Endothelial cell of umbilical vein (primary cell): ENCODE measurements at regions not wholly inside any gene's neighbourhood (a gene's known extent, or its start where the extent isn't known, plus 50 kb on each side); places are given as distances from the start of the nearest gene placed in this dataset.

Experiments used
- BruUV-seq: library from RNA; stranded (reverse); fragments of 400-500 nt; replicated peaks from 2 replicates; lab custom pipeline; 2021; lab: Mats Ljungman, UMichigan
- CTCF ChIA-PET: fragments of 300-600, 350-600 bp; sonication (Branson Sonifier 250); formaldehyde crosslinking; loops from one replicate; lab custom pipeline; 2021; ENCODE audit warnings: antibody characterized with exemption, inconsistent platforms; lab: Charles Lee
- POLR2A ChIA-PET: fragments of 300-600, 350-600 bp; sonication (Branson Sonifier 250); formaldehyde crosslinking; loops from one replicate; lab custom pipeline; 2021; ENCODE audit warnings: antibody characterized with exemption, inconsistent platforms; lab: Charles Lee
- DNase-seq: peaks from one replicate; pipeline ENCODE4 v3.0.0-alpha.2; 2011; ENCODE audit warnings: low read depth, low spot score
- FAIRE-seq: peaks from 2 replicates; lab custom pipeline; 2011; peaks lifted over from hg19 to GRCh38; lab: Jason Lieb, UNC
- H2AFZ ChIP-seq: 2 replicates; pipeline ENCODE4 v1.6.0; 2012; ENCODE audit warnings: low read depth, low read length, control low read depth, inconsistent platforms
- H3K27ac ChIP-seq: 2 replicates; pipeline ENCODE4 v1.5.1; 2011; ENCODE audit warnings: low read depth, mild to moderate bottlenecking, control low read depth, low read length, moderate library complexity; ENCODE audit not compliant: insufficient read depth
- H3K27me3 ChIP-seq, 2 experiments: 2 replicates each; pipeline versions ENCODE4 v1.6.0 to v1.6.1; 2011; ENCODE audit warnings: low read length in 2 of 2, mixed read lengths in 1 of 2; ENCODE audit not compliant: control insufficient read depth in 2 of 2, insufficient read depth in 2 of 2
- H3K36me3 ChIP-seq, 2 experiments: 2 replicates in 1 of 2; 3 replicates in 1 of 2; pipeline ENCODE4 v1.5.1; 2011; ENCODE audit warnings: low read length in 2 of 2, mild to moderate bottlenecking in 1 of 2, moderate library complexity in 1 of 2; ENCODE audit not compliant: control insufficient read depth in 2 of 2, insufficient read depth in 2 of 2; ENCODE audit errors: extremely low read depth in 1 of 2
- H3K4me1 ChIP-seq: 3 replicates; pipeline ENCODE4 v1.5.1; 2011; ENCODE audit warnings: mild to moderate bottlenecking, low read length; ENCODE audit not compliant: control insufficient read depth, insufficient read depth; ENCODE audit errors: extremely low read depth
- H3K4me2 ChIP-seq: 2 replicates; pipeline ENCODE4 v1.6.1; 2011; ENCODE audit warnings: low read length, control low read depth, mixed read lengths; ENCODE audit not compliant: insufficient read depth
- H3K4me3 ChIP-seq, 3 experiments: fragments of 200-600 bp in 1 of 3; sonication (generic), shearing (Covaris generic) in 1 of 3; replicated peaks in 1 of 3; 2 replicates each; pipeline ENCODE4 v1.5.1; 2011 to 2016; ENCODE audit warnings: control low read depth in 3 of 3, low read length in 3 of 3, mild to moderate bottlenecking in 2 of 3, inconsistent platforms in 1 of 3, low read depth in 1 of 3, moderate library complexity in 1 of 3; ENCODE audit not compliant: insufficient read depth in 1 of 3
- H3K79me2 ChIP-seq: 2 replicates; pipeline ENCODE4 v1.6.0; 2012; ENCODE audit warnings: low read length, inconsistent platforms; ENCODE audit not compliant: control insufficient read depth, insufficient read depth
- H3K9ac ChIP-seq: replicated peaks from 2 replicates; pipeline ENCODE3; 2011; ENCODE audit warnings: low read length, control low read depth; ENCODE audit not compliant: insufficient read depth; ENCODE audit errors: extremely low read depth
- H3K9me1 ChIP-seq: replicated peaks from 3 replicates; pipeline ENCODE4 v1.6.0; 2011; ENCODE audit warnings: mild to moderate bottlenecking, low read length; ENCODE audit not compliant: control insufficient read depth, insufficient read depth; ENCODE audit errors: extremely low read depth
- H3K9me3 ChIP-seq: replicated peaks from 2 replicates; pipeline ENCODE4 v1.5.1; 2012; ENCODE audit warnings: low read length, inconsistent platforms; ENCODE audit not compliant: control insufficient read depth, insufficient read depth
- H4K20me1 ChIP-seq: replicated peaks from 2 replicates; pipeline ENCODE3; 2011; ENCODE audit warnings: mild to moderate bottlenecking, low read length; ENCODE audit not compliant: control insufficient read depth, insufficient read depth; ENCODE audit errors: extremely low read depth
- EZH2 ChIP-seq: IDR thresholded peaks from 2 replicates; pipeline ENCODE4 v1.6.1; 2012; ENCODE audit warnings: borderline replicate concordance, low read depth, mild to moderate bottlenecking, moderate library complexity, low read length, inconsistent platforms; ENCODE audit not compliant: severe bottlenecking
- FOS ChIP-seq: IDR thresholded peaks from 2 replicates; pipeline ENCODE4 v1.6.1; 2011; ENCODE audit warnings: mild to moderate bottlenecking, low read length, moderate library complexity, borderline replicate concordance; ENCODE audit not compliant: insufficient read depth
- GATA2 ChIP-seq: IDR thresholded peaks from 2 replicates; pipeline ENCODE4 v1.7.0; 2011; ENCODE audit warnings: low read depth, mild to moderate bottlenecking, moderate library complexity, mixed read lengths, low read length; ENCODE audit not compliant: insufficient read length, insufficient read depth
- JUN ChIP-seq: IDR thresholded peaks from 2 replicates; pipeline ENCODE4 v1.6.1; 2011; ENCODE audit warnings: borderline replicate concordance, low read depth; ENCODE audit not compliant: insufficient read length, insufficient read depth
- MYC ChIP-seq: IDR thresholded peaks from one replicate; pipeline ENCODE4 v1.6.1; 2011; ENCODE audit warnings: mild to moderate bottlenecking, low read depth, low read length
- POLR2A ChIP-seq: IDR thresholded peaks from 2 replicates; pipeline ENCODE4 v1.6.1; 2012; ENCODE audit warnings: low read depth, mild to moderate bottlenecking, control low read depth, low read length
- POLR2AphosphoS5 ChIP-seq: IDR thresholded peaks from 2 replicates; pipeline ENCODE4 v1.6.1; 2012; ENCODE audit warnings: low read depth, mild to moderate bottlenecking, control low read depth, low read length, moderate library complexity; ENCODE audit not compliant: insufficient read depth
- dilution Hi-C: fragments of 300-500 bp; cut with MboI; formaldehyde crosslinking; loops from one replicate; pipeline ENCODE4 v1.15.0; 2019; ENCODE audit warnings: low sequenced_read_pairs; ENCODE audit not compliant: extremely low pct_ligation_motif_present
- intact Hi-C: fragments of 100-400 bp; cut with micrococcal nuclease; formaldehyde crosslinking; loops from one replicate; pipeline ENCODE4 v1.10.0; 2022
- TF ChIP-seq, protein P1 (sequence below), 2 donors: IDR thresholded peaks; 1 replicate in 1 of 2; 2 replicates in 1 of 2; pipeline ENCODE4 v1.5.1; 2011; ENCODE audit warnings: low read length in 2 of 2, mild to moderate bottlenecking in 2 of 2, moderate library complexity in 2 of 2, control low read depth in 1 of 2, inconsistent platforms in 1 of 2, low read depth in 1 of 2; ENCODE audit not compliant: insufficient read depth in 1 of 2; ENCODE audit errors: extremely low read depth in 1 of 2
- TF ChIP-seq, protein P2 (sequence below): IDR thresholded peaks from 2 replicates; pipeline ENCODE4 v1.6.1; 2011; ENCODE audit not compliant: insufficient read depth, insufficient read length

- H3K27ac ChIP-seq = no peak overlapping the region
- no peak overlapping the region for H3K4me2 ChIP-seq
- H4K20me1 ChIP-seq = no peaks in the 10 kb centered on the region
- dilution Hi-C loops (no loop called here), intact Hi-C loops (no loop called here)
- H3K4me1 ChIP-seq = no peaks in the 10 kb centered on the region
- no peak overlapping the region for H3K4me3 ChIP-seq
- no TSS peak for BruUV-seq
- H3K27me3 ChIP-seq = no peaks in the 10 kb centered on the region
- no peak overlapping the region for H3K9ac ChIP-seq
- no peaks in the 10 kb centered on the region for H3K79me2 ChIP-seq
- POLR2A ChIA-PET = no interaction called here
- H3K9me1 ChIP-seq = no peaks in the 10 kb centered on the region
- peaks cover 5% of the 10 kb centered on the region for H3K9me3 ChIP-seq
- no peak for DNase-seq
- TF ChIP-seq POLR2AphosphoS5 (no peak), EZH2 (no peak), MYC (no peak), JUN (no peak), POLR2A (no peak), FOS (no peak), GATA2 (no peak)
- TF ChIP-seq, protein P1, sequence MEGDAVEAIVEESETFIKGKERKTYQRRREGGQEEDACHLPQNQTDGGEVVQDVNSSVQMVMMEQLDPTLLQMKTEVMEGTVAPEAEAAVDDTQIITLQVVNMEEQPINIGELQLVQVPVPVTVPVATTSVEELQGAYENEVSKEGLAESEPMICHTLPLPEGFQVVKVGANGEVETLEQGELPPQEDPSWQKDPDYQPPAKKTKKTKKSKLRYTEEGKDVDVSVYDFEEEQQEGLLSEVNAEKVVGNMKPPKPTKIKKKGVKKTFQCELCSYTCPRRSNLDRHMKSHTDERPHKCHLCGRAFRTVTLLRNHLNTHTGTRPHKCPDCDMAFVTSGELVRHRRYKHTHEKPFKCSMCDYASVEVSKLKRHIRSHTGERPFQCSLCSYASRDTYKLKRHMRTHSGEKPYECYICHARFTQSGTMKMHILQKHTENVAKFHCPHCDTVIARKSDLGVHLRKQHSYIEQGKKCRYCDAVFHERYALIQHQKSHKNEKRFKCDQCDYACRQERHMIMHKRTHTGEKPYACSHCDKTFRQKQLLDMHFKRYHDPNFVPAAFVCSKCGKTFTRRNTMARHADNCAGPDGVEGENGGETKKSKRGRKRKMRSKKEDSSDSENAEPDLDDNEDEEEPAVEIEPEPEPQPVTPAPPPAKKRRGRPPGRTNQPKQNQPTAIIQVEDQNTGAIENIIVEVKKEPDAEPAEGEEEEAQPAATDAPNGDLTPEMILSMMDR (IDR thresholded peaks at IDR 0.05; ENCODE audit: extremely low read depth in 1 of 2, insufficient read depth in 1 of 2, low read depth in 1 of 2, low read length in 2 of 2) = no peak
- TF ChIP-seq, protein P2, sequence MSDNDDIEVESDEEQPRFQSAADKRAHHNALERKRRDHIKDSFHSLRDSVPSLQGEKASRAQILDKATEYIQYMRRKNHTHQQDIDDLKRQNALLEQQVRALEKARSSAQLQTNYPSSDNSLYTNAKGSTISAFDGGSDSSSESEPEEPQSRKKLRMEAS = no peak
- FAIRE-seq = no peak
- CTCF ChIA-PET = no interaction called here
- H3K36me3 ChIP-seq = no peaks in the 10 kb centered on the region
- H2AFZ ChIP-seq = no peak overlapping the region
These were observed 526.6 kb downstream of the GLRX3 start for GRCh38 chr10:130662775-130663174.
